Common myeloid progenitor, CD34-positive (primary cell): ENCODE measurements at regions not wholly inside any gene's neighbourhood (a gene's known extent, or its start where the extent isn't known, plus 50 kb on each side); places are given as distances from the start of the nearest gene placed in this dataset.
A peak's percentile ranks its signal among the peaks of the same experiment; 100 is the strongest.

Experiments used
- CTCF ChIA-PET: fragments of 350-600 bp; sonication (Branson Sonifier 250); formaldehyde crosslinking; loops from one replicate; lab custom pipeline; 2021; ENCODE audit warnings: antibody characterized with exemption; lab: Charles Lee
- POLR2A ChIA-PET: fragments of 350-600 bp; sonication (Branson Sonifier 250); formaldehyde crosslinking; loops from one replicate; lab custom pipeline; 2021; ENCODE audit warnings: antibody characterized with exemption; lab: Charles Lee
- DNase-seq, 3 donors: peaks; one replicate each; pipeline versions ENCODE4 v3.0.0 to v3.0.0-alpha.2; 2013
- H3K27ac ChIP-seq, 2 experiments: 1 replicate in 1 of 2; 2 replicates in 1 of 2; pipeline ENCODE4 v1.7.0; 2013; ENCODE audit warnings: inconsistent platforms in 2 of 2, low read length in 2 of 2, mild to moderate bottlenecking in 2 of 2, low read depth in 1 of 2, moderate library complexity in 1 of 2; ENCODE audit not compliant: severe bottlenecking in 2 of 2, insufficient read depth in 1 of 2, poor library complexity in 1 of 2
- H3K27me3 ChIP-seq, 5 experiments: replicated peaks in 2 of 5; 1 replicate in 3 of 5; 2 replicates in 2 of 5; pipeline versions ENCODE4 v1.6.1 to v1.7.0; 2013; ENCODE audit warnings: low read length in 4 of 5, mild to moderate bottlenecking in 2 of 5, moderate library complexity in 2 of 5, inconsistent platforms in 1 of 5; ENCODE audit not compliant: insufficient read depth in 5 of 5, control insufficient read depth in 4 of 5
- H3K36me3 ChIP-seq, 4 experiments: 1 replicate in 2 of 4; 2 replicates in 2 of 4; pipeline versions ENCODE4 v1.6.1 to v1.7.0; 2013; ENCODE audit warnings: low read length in 3 of 4, control low read depth in 1 of 4, mild to moderate bottlenecking in 1 of 4; ENCODE audit not compliant: control insufficient read depth in 4 of 4, insufficient read depth in 4 of 4
- H3K4me1 ChIP-seq, 4 experiments: 1 replicate in 3 of 4; 2 replicates in 1 of 4; pipeline versions ENCODE4 v1.6.1 to v1.7.1; 2013; ENCODE audit warnings: low read length in 3 of 4, mild to moderate bottlenecking in 3 of 4, control low read depth in 1 of 4, inconsistent platforms in 1 of 4, moderate library complexity in 1 of 4; ENCODE audit not compliant: control insufficient read depth in 4 of 4, insufficient read depth in 4 of 4; ENCODE audit errors: control extremely low read depth in 1 of 4
- H3K4me3 ChIP-seq, 7 experiments: 1 replicate in 4 of 7; 2 replicates in 3 of 7; pipeline versions ENCODE4 v1.5.1 to v1.7.0; 2013; ENCODE audit warnings: mild to moderate bottlenecking in 7 of 7, low read length in 6 of 7, moderate library complexity in 6 of 7, inconsistent platforms in 2 of 7, low read depth in 2 of 7, control low read depth in 1 of 7; ENCODE audit not compliant: insufficient read depth in 4 of 7, control insufficient read depth in 1 of 7; ENCODE audit errors: extremely low read depth in 1 of 7
- H3K9me3 ChIP-seq, 5 experiments: 1 replicate in 4 of 5; 2 replicates in 1 of 5; pipeline versions ENCODE4 v1.6.1 to v1.7.1; 2013; ENCODE audit warnings: low read length in 4 of 5, mild to moderate bottlenecking in 2 of 5, inconsistent platforms in 1 of 5, low read depth in 1 of 5, moderate library complexity in 1 of 5; ENCODE audit not compliant: control insufficient read depth in 4 of 5, insufficient read depth in 2 of 5; ENCODE audit errors: control extremely low read depth in 1 of 5
- WGBS: methylation state at CpG from one replicate; pipeline ENCODE4 v1.1.5; 2013; ENCODE audit not compliant: insufficient coverage; 5-methylcytosine and 5-hydroxymethylcytosine counted together

GRCh38 chr1:29653034-29653810 lies 416.9 kb downstream of the PTPRU start:
- WGBS = 35% methylated on average over 3 of the region's 5 CpGs
- ChIA-PET CTCF (interaction anchor here (0.9 to 1.3 kb wide), 2 partner anchors 19 to 20 kb away, joined by 3 read pairs; no protein-coding TSS in a partner anchor), POLR2A (no interaction called here)
- Histone ChIP-seq H3K9me3 (no peaks in the 10 kb centered on the region), H3K27ac (no peak overlapping the region), H3K27me3 (peaks cover 0 to 5% (median 0%) of the 10 kb centered on the region in 5 experiments), H3K4me3 (no peak overlapping the region), H3K36me3 (no peaks in the 10 kb centered on the region), H3K4me1 (no peaks in the 10 kb centered on the region)
- DNase-seq = peak; percentile 0 to 13 (median 5)

GRCh38 chr1:29651684-29652665 lies 415.7 kb downstream of the PTPRU start:
- no peaks in the 10 kb centered on the region for H3K4me1 ChIP-seq
- H3K4me3 ChIP-seq = no peak overlapping the region
- ChIA-PET CTCF (no interaction called here), POLR2A (no interaction called here)
- H3K9me3 ChIP-seq = no peaks in the 10 kb centered on the region
- H3K36me3 ChIP-seq = no peaks in the 10 kb centered on the region
- WGBS = 89% methylated on average over 14 of the region's 17 CpGs
- peaks cover 0 to 5% (median 0%) of the 10 kb centered on the region in 5 experiments for H3K27me3 ChIP-seq
- H3K27ac ChIP-seq = no peak overlapping the region
- no peak for DNase-seq

- CTCF ChIA-PET = no interaction called here
- no peak overlapping the region for H3K27ac ChIP-seq
- no peaks in the 10 kb centered on the region for H3K4me1 ChIP-seq
- H3K27me3 ChIP-seq = peaks cover 0 to 5% (median 0%) of the 10 kb centered on the region in 5 experiments
- DNase-seq = no peak
- H3K36me3 ChIP-seq = no peaks in the 10 kb centered on the region
- POLR2A ChIA-PET = no interaction called here
- no peak overlapping the region for H3K4me3 ChIP-seq
- H3K9me3 ChIP-seq = no peaks in the 10 kb centered on the region
Observed at GRCh38 chr1:29651246-29651645, 414.9 kb downstream of the PTPRU start.

- no peaks in the 10 kb centered on the region for H3K36me3 ChIP-seq
- H3K4me1 ChIP-seq = no peaks in the 10 kb centered on the region
- POLR2A ChIA-PET = no interaction called here
- H3K27me3 ChIP-seq = peaks cover 0 to 7% (median 0%) of the 10 kb centered on the region in 5 experiments
- H3K4me3 ChIP-seq = no peak overlapping the region
- no peaks in the 10 kb centered on the region for H3K9me3 ChIP-seq
- CTCF ChIA-PET = no interaction called here
- no peak overlapping the region for H3K27ac ChIP-seq
- DNase-seq = no peak
- 96% methylated on average over 3 of the region's 3 CpGs for WGBS
Observed at GRCh38 chr1:29650476-29650875, 414.2 kb downstream of the PTPRU start.

- H3K36me3 ChIP-seq = no peaks in the 10 kb centered on the region
- peaks cover 0 to 7% (median 3%) of the 10 kb centered on the region in 5 experiments for H3K27me3 ChIP-seq
- H3K9me3 ChIP-seq = no peaks in the 10 kb centered on the region
- no peak overlapping the region for H3K4me3 ChIP-seq
- ChIA-PET POLR2A (no interaction called here), CTCF (no interaction called here)
- WGBS = 95% methylated on average over 8 of the region's 8 CpGs
- no peak for DNase-seq
- H3K27ac ChIP-seq = no peak overlapping the region
- H3K4me1 ChIP-seq = no peaks in the 10 kb centered on the region
Observed at GRCh38 chr1:29650041-29650400, 413.7 kb downstream of the PTPRU start.

- 81% methylated on average over 7 of the region's 15 CpGs for WGBS
- POLR2A ChIA-PET = no interaction called here
- Histone ChIP-seq H3K4me1 (no peaks in the 10 kb centered on the region), H3K36me3 (no peaks in the 10 kb centered on the region), H3K27ac (no peak overlapping the region), H3K9me3 (no peaks in the 10 kb centered on the region), H3K4me3 (no peak overlapping the region), H3K27me3 (peaks cover 0 to 7% (median 4%) of the 10 kb centered on the region in 5 experiments)
- CTCF ChIA-PET = no interaction called here
- no peak for DNase-seq
Observed at GRCh38 chr1:29649189-29650040, 413.1 kb downstream of the PTPRU start.
